ENCODE measurements at regions not wholly inside any gene's neighbourhood (a gene's known extent, or its start where the extent isn't known, plus 50 kb on each side); places are given as distances from the start of the nearest gene placed in this dataset.
"Not testable (repeated sequence)": the region's sequence is repeated elsewhere in the genome, so short reads cannot be mapped to it uniquely, and the experiment has no call there.

- no peaks in the 10 kb centered on the region for H3K36me3 ChIP-seq
- peak; percentile 19 for DNase-seq
- H3K27me3 ChIP-seq: no peaks in the 10 kb centered on the region
- no peak overlapping the region for H3K4me3 ChIP-seq
- H3K9me3 ChIP-seq: no peaks in the 10 kb centered on the region
Measured at GRCh38 chr2:65604246-65604645, 171.8 kb upstream of the SPRED2 start.

GRCh38 chr2:65602603-65603235, 170.3 kb upstream of the SPRED2 start:
- Histone ChIP-seq H3K4me3 (no peak overlapping the region), H3K9me3 (no peaks in the 10 kb centered on the region; the same call in 1 of the 2 replicates), H3K36me3 (no peaks in the 10 kb centered on the region), H3K27me3 (no peaks in the 10 kb centered on the region)
- DNase-seq: peak; percentile 81

GRCh38 chr2:65600871-65601270, 168.5 kb upstream of the SPRED2 start:
- not testable (repeated sequence) for DNase-seq, H3K36me3 ChIP-seq, H3K27me3 ChIP-seq, H3K4me3 ChIP-seq, H3K9me3 ChIP-seq

GRCh38 chr2:65600351-65600750, 168.0 kb upstream of the SPRED2 start:
- not testable (repeated sequence) for DNase-seq, H3K4me3 ChIP-seq, H3K27me3 ChIP-seq, H3K36me3 ChIP-seq, H3K9me3 ChIP-seq

GRCh38 chr2:65599693-65600092, 167.3 kb upstream of the SPRED2 start:
- no peaks in the 10 kb centered on the region for H3K27me3 ChIP-seq
- H3K9me3 ChIP-seq: peaks cover under 1% of the 10 kb centered on the region
- DNase-seq: no peak
- H3K36me3 ChIP-seq: no peaks in the 10 kb centered on the region
- H3K4me3 ChIP-seq: no peak overlapping the region

GRCh38 chr2:65598996-65599395, 166.6 kb upstream of the SPRED2 start:
- Histone ChIP-seq H3K4me3 (no peak overlapping the region), H3K36me3 (no peaks in the 10 kb centered on the region), H3K27me3 (no peaks in the 10 kb centered on the region), H3K9me3 (peaks cover 7% of the 10 kb centered on the region)
- DNase-seq: no peak

- no peak for DNase-seq
- H3K36me3 ChIP-seq: no peaks in the 10 kb centered on the region
- peaks cover 14% of the 10 kb centered on the region for H3K9me3 ChIP-seq
- no peak overlapping the region for H3K4me3 ChIP-seq
- H3K27me3 ChIP-seq: no peaks in the 10 kb centered on the region
Measured at GRCh38 chr2:65598264-65598663, 165.9 kb upstream of the SPRED2 start.

GRCh38 chr2:65595630-65596029, 163.2 kb upstream of the SPRED2 start:
- DNase-seq: peak; percentile 24
- no peaks in the 10 kb centered on the region for H3K27me3 ChIP-seq
- H3K4me3 ChIP-seq: no peak overlapping the region
- no peaks in the 10 kb centered on the region for H3K36me3 ChIP-seq
- peaks cover 19% of the 10 kb centered on the region for H3K9me3 ChIP-seq

GRCh38 chr2:65594150-65594549, 161.8 kb upstream of the SPRED2 start:
- H3K4me3 ChIP-seq: no peak overlapping the region
- H3K27me3 ChIP-seq: no peaks in the 10 kb centered on the region
- H3K36me3 ChIP-seq: no peaks in the 10 kb centered on the region
- DNase-seq: no peak
- peaks cover 19% of the 10 kb centered on the region for H3K9me3 ChIP-seq

- Histone ChIP-seq H3K4me3 (no peak overlapping the region), H3K9me3 (peaks cover 18% of the 10 kb centered on the region), H3K36me3 (no peaks in the 10 kb centered on the region), H3K27me3 (no peaks in the 10 kb centered on the region)
- DNase-seq: no peak
Measured at GRCh38 chr2:65589667-65590066, 157.3 kb upstream of the SPRED2 start.

GRCh38 chr2:65587779-65588178, 155.4 kb upstream of the SPRED2 start:
- no peak overlapping the region for H3K4me3 ChIP-seq
- no peaks in the 10 kb centered on the region for H3K27me3 ChIP-seq
- H3K36me3 ChIP-seq: no peaks in the 10 kb centered on the region
- DNase-seq: no peak
- H3K9me3 ChIP-seq: peaks cover 4% of the 10 kb centered on the region; the same call in 1 of the 2 replicates

- Histone ChIP-seq H3K36me3 (no peaks in the 10 kb centered on the region), H3K9me3 (no peaks in the 10 kb centered on the region), H3K4me3 (no peak overlapping the region), H3K27me3 (no peaks in the 10 kb centered on the region)
- DNase-seq: no peak
Measured at GRCh38 chr2:65586516-65586915, 154.1 kb upstream of the SPRED2 start.

- H3K36me3 ChIP-seq: no peaks in the 10 kb centered on the region
- H3K9me3 ChIP-seq: no peaks in the 10 kb centered on the region
- no peaks in the 10 kb centered on the region for H3K27me3 ChIP-seq
- H3K4me3 ChIP-seq: no peak overlapping the region
- DNase-seq: no peak
Measured at GRCh38 chr2:65583061-65583460, 150.7 kb upstream of the SPRED2 start.

- DNase-seq: no peak
- Histone ChIP-seq H3K36me3 (no peaks in the 10 kb centered on the region), H3K9me3 (no peaks in the 10 kb centered on the region), H3K4me3 (no peak overlapping the region), H3K27me3 (no peaks in the 10 kb centered on the region)
Measured at GRCh38 chr2:65582364-65582763, 150.0 kb upstream of the SPRED2 start.

- no peak for DNase-seq
Measured at GRCh38 chr2:65580824-65581223, 148.4 kb upstream of the SPRED2 start.

GRCh38 chr2:65579506-65580235, 147.3 kb upstream of the SPRED2 start:
- H3K27me3 ChIP-seq: no peaks in the 10 kb centered on the region
- DNase-seq: no peak
- H3K4me3 ChIP-seq: no peak overlapping the region
- H3K36me3 ChIP-seq: no peaks in the 10 kb centered on the region
- no peaks in the 10 kb centered on the region for H3K9me3 ChIP-seq

More at GRCh38 chr2:65580824-65581223, 148.4 kb upstream of the SPRED2 start:
- Histone ChIP-seq H3K4me3 (no peak overlapping the region), H3K36me3 (no peaks in the 10 kb centered on the region), H3K27me3 (no peaks in the 10 kb centered on the region), H3K9me3 (no peaks in the 10 kb centered on the region)

- H3K9me3 ChIP-seq: no peaks in the 10 kb centered on the region
- H3K4me3 ChIP-seq: no peak overlapping the region
- no peak for DNase-seq
- no peaks in the 10 kb centered on the region for H3K27me3 ChIP-seq
- no peaks in the 10 kb centered on the region for H3K36me3 ChIP-seq
Measured at GRCh38 chr2:65577654-65578053, 145.3 kb upstream of the SPRED2 start.
